Left lobe of liver (tissue), 2 donors: ENCODE measurements at regions not wholly inside any gene's neighbourhood (a gene's known extent, or its start where the extent isn't known, plus 50 kb on each side); places are given as distances from the start of the nearest gene placed in this dataset.
"Not testable (repeated sequence)": the region's sequence is repeated elsewhere in the genome, so short reads cannot be mapped to it uniquely, and the experiment has no call there.

Experiments used
- ATAC-seq: fragments of 200-7000 bp; cut with Tn5 transposase; one replicate; pipeline ENCODE4 v1.9.1; 2020; ENCODE audit warnings: mild to moderate bottlenecking, moderate library complexity
- DNase-seq: peaks from one replicate; pipeline ENCODE4 v3.0.0-alpha.2; 2020; ENCODE audit warnings: low spot score
- donor health status: DM: no; HTN: no; CAD: no; lungs with moderate emphysema.
- donor health status: DM: no; HTN: yes; CAD: no.

DNA sequence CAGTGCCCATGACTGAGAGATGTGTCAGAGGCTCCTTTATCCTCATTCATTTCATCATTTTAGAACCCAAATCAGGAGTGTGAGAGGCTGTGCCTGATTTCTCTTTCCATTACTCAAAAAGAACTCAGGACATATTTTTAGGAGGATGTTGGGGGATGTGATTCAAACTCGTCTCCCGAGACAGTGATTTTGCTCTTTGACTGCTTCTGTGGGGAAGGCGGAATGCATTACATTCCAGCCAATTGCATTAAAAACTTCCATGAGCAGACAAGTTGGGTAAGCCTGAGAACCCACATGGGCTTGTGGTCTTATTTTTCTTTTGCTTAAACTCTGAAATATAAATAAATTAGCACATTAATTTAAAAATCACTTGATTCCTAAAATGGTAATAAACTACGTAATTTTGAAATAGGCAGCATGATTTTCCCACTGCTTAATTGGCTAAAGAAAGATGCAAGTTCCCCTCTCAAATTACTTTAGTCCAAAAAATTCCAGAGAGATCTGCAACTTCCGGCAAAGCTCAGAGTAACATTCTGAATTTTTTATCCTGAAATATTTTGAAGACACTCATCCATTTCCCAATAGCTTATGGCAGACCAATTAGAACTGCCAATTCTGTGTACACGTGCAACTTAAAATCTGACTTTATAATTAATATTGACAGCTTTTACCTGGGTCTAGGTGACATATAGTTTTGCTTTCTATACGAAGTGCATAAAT, 185.6 kb downstream of the C7orf25 start:
- DNase-seq (no peak), ATAC-seq (no peak)

GRCh38 chr7:42722716-42723115, 189.2 kb downstream of the C7orf25 start:
- DNase-seq (no peak), ATAC-seq (no peak)

DNA sequence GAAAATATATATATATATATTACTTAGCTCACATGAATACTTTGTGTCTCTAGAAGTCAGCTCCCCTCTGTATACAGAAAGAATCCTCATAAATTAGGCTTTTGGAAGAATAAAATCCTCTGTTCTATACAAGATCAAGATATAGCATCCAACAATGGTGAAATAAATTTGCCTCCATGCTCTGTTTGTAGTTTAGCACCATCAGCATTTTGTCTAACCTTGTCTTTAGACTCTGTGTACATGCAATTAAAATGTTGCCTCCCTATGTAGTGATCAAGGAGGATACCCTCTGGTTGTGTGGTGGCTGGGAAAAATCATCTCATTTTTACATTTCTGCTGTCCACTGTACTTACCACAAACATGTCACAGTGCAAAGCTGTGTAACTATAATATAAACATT, 189.7 kb downstream of the C7orf25 start:
- DNase-seq = no peak
- no peak for ATAC-seq

- no peak for ATAC-seq
- DNase-seq = no peak
Measured at GRCh38 chr7:42720991-42721796, 190.7 kb downstream of the C7orf25 start.

GRCh38 chr7:42720012-42720411, 191.9 kb downstream of the C7orf25 start:
- DNase-seq (no peak), ATAC-seq (no peak)

- not testable (repeated sequence) for DNase-seq, ATAC-seq
Measured at GRCh38 chr7:42718466-42718865, 193.4 kb downstream of the C7orf25 start.

- ATAC-seq (no peak), DNase-seq (no peak)
Measured at GRCh38 chr7:42714356-42714755, 197.5 kb downstream of the C7orf25 start.

GRCh38 chr7:42709284-42709683, 202.6 kb downstream of the C7orf25 start:
- no peak for ATAC-seq
- no peak for DNase-seq

DNA sequence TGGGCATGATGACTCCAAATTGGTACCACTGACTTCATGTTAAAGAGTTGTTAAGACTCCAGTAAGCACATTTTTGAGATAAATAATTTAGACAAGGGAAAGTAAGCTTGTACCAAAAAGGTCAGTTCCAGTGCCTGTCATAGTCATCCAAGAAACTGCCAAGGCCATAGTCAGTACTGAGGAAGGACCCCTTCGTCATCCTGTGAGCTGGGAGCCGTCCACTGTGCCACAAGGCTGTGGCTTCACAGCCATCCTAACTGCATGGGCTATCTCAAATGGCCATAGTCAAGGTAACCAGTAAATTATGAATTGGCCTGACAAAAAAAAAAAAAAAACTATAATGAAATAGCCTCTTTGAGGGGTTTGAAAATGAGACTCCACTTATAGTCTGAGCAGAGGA, 207.2 kb downstream of the C7orf25 start:
- DNase-seq (no peak), ATAC-seq (no peak)

DNA sequence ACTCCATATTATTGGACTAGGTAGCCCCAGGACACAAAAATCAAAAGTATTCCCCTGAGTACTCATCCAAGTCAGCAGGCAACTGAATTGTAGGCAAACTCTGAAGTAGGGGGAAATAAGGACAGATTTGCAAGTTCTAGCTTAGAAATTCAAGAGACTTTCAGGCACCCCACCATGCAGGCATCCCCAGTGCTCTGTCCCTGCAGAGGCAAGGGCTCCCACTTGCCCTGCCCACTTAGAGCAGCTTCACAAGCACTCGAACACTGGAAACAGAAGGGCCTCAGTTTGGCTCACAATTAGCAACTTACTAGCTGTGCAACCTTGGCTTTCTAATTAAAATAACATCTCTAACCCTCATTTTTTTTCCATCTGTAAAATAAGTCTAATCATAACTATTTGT, 209.2 kb downstream of the C7orf25 start:
- ATAC-seq (no peak), DNase-seq (no peak)

- ATAC-seq (no peak), DNase-seq (no peak)
Measured at GRCh38 chr7:42700406-42701327, 211.2 kb downstream of the C7orf25 start.

- no peak for ATAC-seq
- DNase-seq = no peak
Measured at GRCh38 chr7:42699380-42700178, 212.3 kb downstream of the C7orf25 start.

DNA sequence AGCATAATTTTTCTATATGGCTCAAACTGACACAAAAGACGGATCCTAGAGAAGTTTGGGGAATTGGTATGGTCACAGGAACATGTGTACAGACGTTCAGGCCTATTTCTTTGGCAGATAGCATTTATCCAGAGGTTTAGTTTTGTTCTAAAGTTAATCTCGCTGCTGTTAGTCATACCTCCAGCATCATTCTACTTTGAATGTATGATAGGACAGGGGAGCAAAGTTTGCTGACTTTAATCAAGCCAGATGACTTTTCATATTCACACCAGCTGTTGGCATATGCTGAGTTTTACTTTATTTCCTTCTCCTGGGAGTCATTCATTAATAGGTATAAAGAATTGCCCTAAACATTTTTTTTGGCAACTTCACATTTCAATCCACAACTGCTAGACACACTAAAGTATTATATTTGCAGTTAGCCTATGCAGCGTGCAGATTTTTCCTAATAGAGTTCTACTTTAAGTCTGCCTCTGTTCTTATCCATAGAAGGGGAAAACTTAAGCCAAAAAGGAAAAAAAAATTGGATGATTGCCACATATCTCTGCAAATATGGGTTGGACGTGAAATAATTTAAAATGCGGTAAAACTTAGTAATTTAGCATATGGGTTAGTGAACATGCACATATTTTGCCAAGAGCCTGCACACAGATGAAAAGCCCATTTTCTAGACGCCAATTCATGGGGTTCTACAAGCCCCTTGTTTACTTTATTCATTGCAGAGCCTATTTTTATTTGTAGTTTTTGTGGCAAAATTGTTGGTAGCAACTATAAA, 213.1 kb downstream of the C7orf25 start:
- no peak for ATAC-seq

DNA sequence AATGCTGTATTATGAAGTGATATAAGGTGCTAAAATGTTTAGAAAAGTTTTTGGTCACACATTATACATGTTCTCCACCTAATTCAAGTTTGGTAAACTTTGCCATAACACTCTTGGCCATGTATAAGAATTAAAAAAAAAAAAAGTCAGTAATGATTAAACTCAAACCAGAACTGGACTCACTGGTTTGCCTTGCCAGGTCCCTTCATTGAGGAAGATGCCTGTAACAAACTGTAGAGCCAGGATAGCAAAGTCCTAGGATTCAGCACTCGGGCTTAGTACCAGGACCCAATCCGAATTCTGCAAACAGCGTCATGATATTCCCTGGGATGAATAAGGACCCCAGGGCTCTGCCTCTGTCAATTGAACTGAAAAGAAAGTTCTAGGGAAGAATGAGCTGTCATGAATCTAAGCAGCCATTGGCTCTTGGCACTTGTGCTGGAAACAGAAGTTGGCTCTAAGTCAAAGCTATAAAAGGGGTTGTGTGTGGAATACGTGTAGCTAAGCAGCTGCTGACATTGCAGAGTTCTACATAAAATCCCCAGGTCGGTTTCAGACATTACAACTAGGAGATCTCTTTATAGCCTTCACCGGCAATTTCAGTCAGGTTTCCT, 216.9 kb downstream of the C7orf25 start:
- no peak for ATAC-seq
- no peak for DNase-seq

More for the DNA sequence above, 213.1 kb downstream of the C7orf25 start:
- DNase-seq = no peak

DNA sequence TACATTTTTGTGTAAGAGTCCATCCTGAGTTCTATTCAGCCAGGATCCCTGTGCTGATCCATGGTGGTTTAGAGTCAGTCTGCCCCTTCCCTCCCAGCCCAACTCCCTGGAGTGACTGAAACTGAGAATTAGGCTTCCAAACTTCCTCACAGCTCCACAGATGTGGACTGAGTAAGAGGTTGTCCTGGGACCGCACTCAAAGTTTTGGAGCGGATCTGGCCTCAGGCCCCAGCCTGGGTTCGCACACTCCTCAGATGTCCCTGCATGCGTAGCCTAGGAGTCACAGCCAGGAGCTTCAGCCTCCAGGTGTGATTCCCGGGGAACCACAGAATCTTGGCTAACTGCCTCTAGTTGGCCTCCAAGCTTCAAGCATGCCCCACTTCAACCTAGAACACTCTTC, 218.1 kb downstream of the C7orf25 start:
- no peak for DNase-seq

DNA sequence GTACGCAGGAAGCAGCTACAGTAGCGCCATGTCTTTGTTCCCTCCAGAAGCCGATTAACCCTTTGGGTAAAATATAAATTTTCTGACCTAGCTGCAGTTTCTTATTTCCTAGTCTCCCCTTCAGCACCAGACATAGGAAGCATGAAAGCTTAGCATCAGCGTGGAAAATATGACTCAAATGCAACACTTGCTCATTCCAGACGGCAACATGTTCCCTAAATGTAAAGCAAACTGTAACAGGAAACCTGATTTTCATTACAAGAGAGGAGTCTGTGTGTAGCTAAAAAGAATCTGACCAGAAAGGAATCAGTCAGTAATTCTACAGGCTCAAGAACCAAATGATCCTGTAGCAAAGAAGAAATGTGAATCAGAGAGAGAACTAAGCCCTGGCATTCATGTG, 219.2 kb downstream of the C7orf25 start:
- no peak for ATAC-seq
- no peak for DNase-seq

More for the DNA sequence above, 218.1 kb downstream of the C7orf25 start:
- ATAC-seq = no peak

- ATAC-seq = peak; percentile 46
Measured at GRCh38 chr7:42690794-42691639, 220.9 kb downstream of the C7orf25 start.

DNA sequence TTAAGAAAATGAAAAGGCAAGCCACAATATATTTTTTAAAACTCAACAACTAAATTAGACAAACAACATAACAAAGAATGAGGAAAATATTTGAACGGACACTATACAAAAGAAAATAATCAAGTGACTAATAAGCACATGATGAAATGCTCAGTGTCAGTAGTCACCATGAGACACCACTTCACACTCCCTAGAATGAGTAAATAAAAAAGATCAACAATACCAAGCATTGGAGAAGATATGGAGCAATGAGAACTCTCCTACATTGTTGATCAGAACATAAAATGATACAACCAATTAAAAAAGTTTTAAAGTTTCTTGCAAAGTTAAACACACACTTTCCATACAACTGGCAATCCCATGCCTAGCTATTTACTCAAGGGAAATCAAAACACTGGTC, 222.2 kb downstream of the C7orf25 start:
- DNase-seq (no peak), ATAC-seq (no peak)

More at GRCh38 chr7:42690794-42691639, 220.9 kb downstream of the C7orf25 start:
- no peak for DNase-seq
